Fibroblast of skin of scalp (primary cell): ENCODE measurements at regions not wholly inside any gene's neighbourhood (a gene's known extent, or its start where the extent isn't known, plus 50 kb on each side); places are given as distances from the start of the nearest gene placed in this dataset.
"Not testable (repeated sequence)": the region's sequence is repeated elsewhere in the genome, so short reads cannot be mapped to it uniquely, and the experiment has no call there.

Experiments
- DNase-seq: peaks from one replicate; pipeline ENCODE4 v3.0.0-alpha.2; 2013

DNA sequence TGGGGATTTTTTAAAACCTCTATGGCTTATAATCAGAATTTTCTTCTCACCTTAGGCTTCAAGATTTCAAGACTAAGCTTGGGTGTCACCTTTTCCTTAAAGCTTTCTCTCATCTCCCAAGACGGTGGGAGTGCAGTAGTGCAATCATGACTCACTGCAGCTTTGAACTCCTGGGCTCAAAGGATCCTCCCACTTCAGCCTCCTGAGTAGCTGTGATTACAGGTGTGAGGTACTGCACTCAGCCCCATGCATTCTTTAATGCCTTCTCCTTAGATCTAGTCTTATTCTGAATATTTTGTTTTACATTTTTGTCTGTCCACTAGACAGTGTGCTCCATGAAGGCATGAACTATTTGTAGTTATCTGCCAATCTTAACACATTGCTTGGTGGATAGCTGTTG lies 55.7 kb upstream of the FAT3 start:
- no peak for DNase-seq

- DNase-seq, result no peak
Measured at GRCh38 chr11:92167571-92167970, 57.0 kb upstream of the FAT3 start.

- no peak for DNase-seq
Measured at GRCh38 chr11:92166335-92166734, 58.3 kb upstream of the FAT3 start.

GRCh38 chr11:92163879-92164278 lies 60.7 kb upstream of the FAT3 start:
- no peak for DNase-seq

GRCh38 chr11:92162776-92163175 lies 61.8 kb upstream of the FAT3 start:
- DNase-seq, result no peak

DNA sequence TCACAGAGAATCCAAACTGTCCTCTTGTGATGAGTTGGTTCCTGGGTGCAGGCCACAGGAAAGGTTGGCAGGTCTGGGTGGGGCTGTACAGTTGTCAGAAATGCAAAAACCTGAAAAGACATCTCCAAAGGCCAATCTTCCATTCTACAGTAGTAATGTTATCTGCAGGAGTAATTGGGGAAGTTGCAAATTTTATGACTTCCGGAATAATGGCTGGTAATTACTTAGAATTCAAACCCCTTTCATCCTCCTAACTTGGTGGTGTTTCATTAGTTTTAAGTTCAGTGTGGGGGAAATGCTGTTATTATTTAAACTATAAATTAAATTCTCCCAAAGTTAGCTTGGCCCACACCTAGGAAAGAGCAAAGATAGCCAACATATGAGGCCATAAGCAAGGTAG lies 64.7 kb upstream of the FAT3 start:
- DNase-seq, result no peak

DNA sequence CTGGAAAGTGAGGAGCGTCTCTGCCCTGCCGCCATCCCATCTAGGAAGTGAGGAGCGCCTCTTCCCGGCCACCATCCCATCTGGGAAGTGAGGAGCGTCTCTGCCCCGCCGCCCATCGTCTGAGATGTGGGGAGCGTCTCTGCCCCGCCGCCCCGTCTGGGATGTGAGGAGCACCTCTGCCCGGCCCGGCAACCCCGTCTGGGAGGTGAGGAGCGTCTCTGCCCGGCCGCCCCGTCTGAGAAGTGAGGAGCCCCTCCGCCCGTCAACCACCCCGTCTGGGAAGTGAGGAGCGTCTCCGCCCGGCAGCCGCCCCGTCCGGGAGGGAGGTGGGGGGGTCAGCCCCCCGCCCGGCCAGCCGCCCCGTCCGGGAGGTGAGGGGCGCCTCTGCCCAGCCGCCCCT lies 67.2 kb upstream of the FAT3 start:
- not testable (repeated sequence) for DNase-seq

DNA sequence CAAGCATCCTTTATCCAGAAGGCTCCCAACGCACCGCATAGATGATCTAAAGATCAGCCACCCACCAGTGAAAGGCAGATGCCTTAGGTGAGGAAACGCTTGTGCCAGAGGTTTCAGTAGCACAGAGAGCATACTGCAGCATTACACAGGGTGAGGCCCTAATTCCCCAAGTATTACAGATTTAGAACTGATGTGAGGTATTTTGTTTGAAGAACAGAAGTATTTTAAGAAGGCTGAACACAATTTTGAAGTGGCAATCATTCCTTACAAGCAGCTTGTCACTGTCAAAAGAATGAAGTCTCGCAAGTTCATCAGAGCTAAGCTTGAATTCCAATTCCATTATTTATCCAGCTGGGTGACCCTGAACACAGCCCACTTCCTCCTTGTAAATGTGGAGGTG lies 70.0 kb upstream of the FAT3 start:
- DNase-seq, result no peak

DNA sequence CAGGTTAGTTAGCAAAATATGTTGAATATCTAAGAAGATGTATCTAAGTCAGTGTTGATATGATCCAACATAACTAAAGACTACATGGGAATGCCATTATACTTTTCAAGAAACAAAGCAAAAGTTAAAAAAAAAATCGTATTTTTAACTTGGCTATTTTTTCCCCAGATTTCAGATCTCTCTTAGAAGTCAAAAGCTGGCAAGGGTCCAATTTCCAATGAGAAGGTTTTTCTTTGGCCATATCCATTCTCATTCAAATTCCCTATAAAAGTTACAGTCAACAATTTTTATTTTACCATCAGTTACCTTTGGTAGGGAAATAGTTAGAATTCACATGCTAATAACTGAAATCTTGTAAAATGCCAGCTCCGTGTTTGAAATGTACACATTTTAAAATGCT lies 70.5 kb upstream of the FAT3 start:
- no peak for DNase-seq

DNA sequence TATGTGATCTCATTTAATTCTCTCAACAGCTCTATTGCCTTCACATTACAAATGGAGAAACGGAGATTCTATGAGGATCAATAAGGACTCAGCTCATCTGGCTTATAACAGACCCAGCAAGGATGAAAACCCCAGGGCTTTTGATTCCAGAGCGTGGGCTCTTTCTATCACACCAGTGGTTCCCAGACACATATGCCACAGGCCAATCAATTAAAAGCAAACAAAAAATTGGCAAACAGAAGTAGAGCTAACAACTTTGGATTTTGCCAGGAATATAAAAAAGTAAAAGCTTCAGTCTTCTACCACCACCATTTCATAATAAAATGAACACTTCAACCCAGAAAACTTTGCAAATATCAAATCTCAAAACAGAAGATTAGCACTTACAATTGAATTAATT lies 71.1 kb upstream of the FAT3 start:
- no peak for DNase-seq

- no peak for DNase-seq
Measured at GRCh38 chr11:92152245-92152644, 72.4 kb upstream of the FAT3 start.

GRCh38 chr11:92149996-92150395 lies 74.6 kb upstream of the FAT3 start:
- DNase-seq, result no peak

- no peak for DNase-seq
Measured at GRCh38 chr11:92141725-92142124, 82.9 kb upstream of the FAT3 start.

- DNase-seq, result no peak
Measured at GRCh38 chr11:92141159-92141558, 83.5 kb upstream of the FAT3 start.

GRCh38 chr11:92140021-92140420 lies 84.6 kb upstream of the FAT3 start:
- no peak for DNase-seq

- no peak for DNase-seq
Measured at GRCh38 chr11:92138296-92138695, 86.3 kb upstream of the FAT3 start.

- no peak for DNase-seq
Measured at GRCh38 chr11:92137747-92138146, 86.9 kb upstream of the FAT3 start.

DNA sequence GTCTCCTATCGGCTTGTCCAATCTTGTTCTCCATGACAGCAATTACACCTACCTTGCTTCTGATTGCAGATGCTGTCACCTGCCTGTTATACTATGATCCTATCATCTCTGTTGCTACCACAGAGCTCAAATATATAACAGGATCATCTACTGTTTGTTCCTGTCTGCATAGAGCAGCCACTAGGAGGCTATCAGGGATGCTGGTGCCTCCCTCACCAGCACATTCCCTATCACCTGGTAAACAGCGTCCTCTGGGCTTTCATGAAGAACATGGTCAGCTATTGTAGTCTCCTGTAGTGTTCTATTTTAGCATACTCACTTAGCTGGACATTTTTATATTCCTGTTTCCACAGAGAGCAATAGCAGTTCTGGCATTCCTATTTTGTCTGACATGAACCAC lies 87.8 kb upstream of the FAT3 start:
- DNase-seq, result no peak

GRCh38 chr11:92131289-92131865 lies 93.2 kb upstream of the FAT3 start:
- peak; percentile 59 for DNase-seq

DNA sequence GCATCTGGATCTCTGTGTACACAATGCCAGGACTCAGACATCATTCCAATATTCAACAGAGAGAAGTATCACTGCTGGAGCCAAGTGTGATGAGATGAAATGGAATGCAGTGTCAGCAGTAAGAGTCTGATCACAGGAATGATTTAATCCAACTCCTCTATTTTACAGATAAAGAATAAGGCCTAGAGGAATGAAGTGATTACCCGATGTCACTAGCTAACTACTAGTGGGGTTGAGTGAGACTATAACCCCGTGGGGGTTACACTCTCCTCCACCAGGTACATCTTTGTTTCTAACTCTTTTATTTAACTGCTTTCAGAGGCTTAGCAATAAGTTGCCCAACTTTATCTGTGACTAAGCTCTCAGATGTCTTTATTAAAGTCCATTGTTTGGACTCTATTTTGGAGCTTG lies 94.2 kb upstream of the FAT3 start:
- peak; percentile 65 for DNase-seq

DNA sequence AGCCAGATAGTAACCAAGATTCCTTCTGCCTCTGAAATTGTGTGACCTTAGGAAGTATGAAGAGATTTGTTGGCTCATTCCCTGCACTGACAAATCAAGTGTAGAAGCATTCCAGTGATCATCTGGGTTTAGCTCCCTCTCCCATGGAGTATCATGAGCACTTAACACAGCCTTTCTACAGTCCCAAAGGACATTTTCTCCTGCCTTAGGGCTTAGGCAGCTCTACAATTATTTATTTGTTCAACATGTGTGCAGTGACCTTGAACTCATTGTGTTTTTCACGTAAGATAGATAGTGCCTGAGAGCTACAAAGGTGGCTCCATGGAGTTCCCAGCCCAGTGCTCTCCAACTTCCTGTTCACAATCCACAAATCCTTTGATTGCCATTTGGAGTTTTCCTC lies 94.8 kb upstream of the FAT3 start:
- DNase-seq, result peak; percentile 13

DNA sequence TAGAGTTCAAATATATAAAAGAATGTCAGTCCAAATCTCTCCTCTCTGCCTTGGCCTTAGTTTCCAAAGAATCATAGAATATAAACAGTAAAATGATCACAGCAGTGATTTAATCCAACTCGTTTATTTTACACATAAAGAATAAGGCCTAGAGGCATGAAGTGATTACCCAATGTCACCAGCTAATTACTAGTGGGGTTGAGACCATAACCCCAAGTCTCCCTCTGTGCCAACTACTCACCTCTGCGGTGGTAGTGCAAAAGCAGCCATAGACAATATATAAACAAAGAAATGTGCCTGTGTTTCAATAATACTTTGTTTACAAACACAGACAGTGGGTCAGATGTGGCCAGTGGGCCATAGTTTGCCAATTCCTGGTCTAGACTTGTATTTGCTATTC lies 96.6 kb upstream of the FAT3 start:
- DNase-seq, result no peak

- no peak for DNase-seq
Measured at GRCh38 chr11:92125321-92125720, 99.3 kb upstream of the FAT3 start.

DNA sequence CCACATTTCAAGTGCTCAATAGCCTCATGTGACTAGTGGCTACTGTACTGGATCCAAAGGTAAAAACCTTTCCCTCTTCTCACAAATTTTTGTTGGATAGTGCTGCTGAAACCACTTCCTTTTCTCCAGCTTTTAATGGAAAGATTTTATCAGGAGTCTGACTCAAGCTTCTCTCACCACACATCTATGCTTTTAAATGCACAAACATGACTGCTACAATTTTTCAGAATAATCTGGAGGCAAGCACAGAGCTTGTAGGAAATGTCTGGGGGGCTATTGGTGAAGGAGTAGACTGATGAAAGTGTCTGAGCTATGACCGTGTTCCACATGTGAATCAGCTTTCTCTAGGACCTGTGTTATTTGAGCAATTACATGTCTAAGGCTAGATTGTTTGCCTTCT lies 101.1 kb upstream of the FAT3 start:
- peak; percentile 52 for DNase-seq

DNA sequence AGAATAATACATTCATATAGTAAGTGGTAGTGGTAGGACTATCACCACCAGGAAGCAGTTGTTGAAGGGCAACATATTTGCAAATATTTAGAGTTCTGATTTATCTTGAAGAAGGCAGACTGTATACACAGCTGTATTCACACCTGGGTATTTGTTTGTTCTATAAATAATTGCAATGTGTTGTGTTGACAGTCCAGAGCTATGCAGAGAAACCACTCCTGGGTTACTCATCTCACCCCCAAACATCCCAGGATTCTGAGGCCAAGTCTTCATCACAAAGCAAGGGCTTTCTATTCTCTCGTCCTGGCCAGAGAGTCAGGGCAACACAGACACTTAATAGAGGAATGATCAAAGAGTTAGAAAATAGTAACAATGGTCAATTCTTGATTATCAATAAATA lies 102.1 kb upstream of the FAT3 start:
- no peak for DNase-seq

GRCh38 chr11:92111287-92111686 lies 113.3 kb upstream of the FAT3 start:
- DNase-seq, result no peak
